OCI-LY3 (cell line): ENCODE measurements at regions not wholly inside any gene's neighbourhood (a gene's known extent, or its start where the extent isn't known, plus 50 kb on each side); places are given as distances from the start of the nearest gene placed in this dataset.

Experiments
- EZH2phosphoT487 ChIP-seq: fragments of 200-600 bp; shearing (Covaris generic); IDR thresholded peaks from 2 replicates; pipeline ENCODE4 v1.6.1; 2018; ENCODE audit warnings: antibody characterized with exemption, mixed run types, low read depth
- TF ChIP-seq, protein P1 (sequence below): fragments of 200-600, 300-600 bp; sonication (generic); IDR thresholded peaks from 2 replicates; pipeline ENCODE4 v1.5.1; 2014; ENCODE audit warnings: antibody characterized with exemption, low read length, low read depth

DNA sequence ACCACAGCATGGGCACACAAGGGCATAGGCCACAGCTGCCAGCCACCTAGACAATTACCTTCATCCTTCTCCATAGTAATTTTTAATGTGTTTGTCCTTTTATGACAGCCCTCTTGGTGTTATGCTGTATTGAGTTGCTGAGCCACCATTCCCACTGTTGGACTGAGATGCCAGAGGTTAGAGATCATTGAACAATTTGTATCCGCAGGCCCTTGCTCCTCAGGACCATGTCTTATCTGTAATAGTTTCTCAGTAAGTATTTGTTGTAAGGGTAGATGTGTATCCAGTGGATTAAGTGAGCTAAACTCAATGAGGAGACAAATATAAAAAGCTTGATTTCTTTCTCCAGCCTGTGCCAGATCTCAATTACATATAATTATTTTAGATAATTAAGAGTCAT, 832.8 kb upstream of the ID2 start:
- TF ChIP-seq, protein P1, sequence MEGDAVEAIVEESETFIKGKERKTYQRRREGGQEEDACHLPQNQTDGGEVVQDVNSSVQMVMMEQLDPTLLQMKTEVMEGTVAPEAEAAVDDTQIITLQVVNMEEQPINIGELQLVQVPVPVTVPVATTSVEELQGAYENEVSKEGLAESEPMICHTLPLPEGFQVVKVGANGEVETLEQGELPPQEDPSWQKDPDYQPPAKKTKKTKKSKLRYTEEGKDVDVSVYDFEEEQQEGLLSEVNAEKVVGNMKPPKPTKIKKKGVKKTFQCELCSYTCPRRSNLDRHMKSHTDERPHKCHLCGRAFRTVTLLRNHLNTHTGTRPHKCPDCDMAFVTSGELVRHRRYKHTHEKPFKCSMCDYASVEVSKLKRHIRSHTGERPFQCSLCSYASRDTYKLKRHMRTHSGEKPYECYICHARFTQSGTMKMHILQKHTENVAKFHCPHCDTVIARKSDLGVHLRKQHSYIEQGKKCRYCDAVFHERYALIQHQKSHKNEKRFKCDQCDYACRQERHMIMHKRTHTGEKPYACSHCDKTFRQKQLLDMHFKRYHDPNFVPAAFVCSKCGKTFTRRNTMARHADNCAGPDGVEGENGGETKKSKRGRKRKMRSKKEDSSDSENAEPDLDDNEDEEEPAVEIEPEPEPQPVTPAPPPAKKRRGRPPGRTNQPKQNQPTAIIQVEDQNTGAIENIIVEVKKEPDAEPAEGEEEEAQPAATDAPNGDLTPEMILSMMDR = no peak
- TF ChIP-seq EZH2phosphoT487 = no peak
